NCI-H1436 (cell line): ENCODE measurements at regions not wholly inside any gene's neighbourhood (a gene's known extent, or its start where the extent isn't known, plus 50 kb on each side); places are given as distances from the start of the nearest gene placed in this dataset.
A peak's percentile ranks its signal among the peaks of the same experiment; 100 is the strongest.

Source experiments
- DNase-seq: peaks from one replicate; lab custom pipeline; 2025; lab: John Stamatoyannopoulos, UW

DNA sequence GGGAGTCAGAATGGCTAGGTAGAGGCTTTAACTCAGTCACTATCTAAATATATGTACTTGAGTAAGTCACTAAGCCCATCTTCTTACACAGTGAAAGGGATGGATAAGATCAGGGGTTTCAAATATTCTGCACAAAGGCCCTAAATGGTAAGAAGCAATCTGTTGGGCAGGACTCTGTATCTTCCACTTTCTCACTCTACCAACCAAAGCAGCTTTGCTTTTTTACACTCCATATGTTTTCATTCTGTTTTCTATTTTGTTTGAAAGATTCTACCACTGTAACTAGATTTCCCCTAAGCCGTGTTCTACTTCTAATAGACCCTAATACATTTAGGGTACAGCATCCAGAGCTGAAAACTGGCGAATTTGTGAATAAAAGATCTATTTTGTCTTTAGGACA is 477.5 kb upstream of the NMUR2 start:
- no peak for DNase-seq

GRCh38 chr5:152883066-152883775 is 478.1 kb upstream of the NMUR2 start:
- DNase-seq = peak; percentile 44

GRCh38 chr5:152884006-152884405 is 478.9 kb upstream of the NMUR2 start:
- no peak for DNase-seq

GRCh38 chr5:152900332-152900731 is 495.3 kb upstream of the NMUR2 start:
- no peak for DNase-seq

DNA sequence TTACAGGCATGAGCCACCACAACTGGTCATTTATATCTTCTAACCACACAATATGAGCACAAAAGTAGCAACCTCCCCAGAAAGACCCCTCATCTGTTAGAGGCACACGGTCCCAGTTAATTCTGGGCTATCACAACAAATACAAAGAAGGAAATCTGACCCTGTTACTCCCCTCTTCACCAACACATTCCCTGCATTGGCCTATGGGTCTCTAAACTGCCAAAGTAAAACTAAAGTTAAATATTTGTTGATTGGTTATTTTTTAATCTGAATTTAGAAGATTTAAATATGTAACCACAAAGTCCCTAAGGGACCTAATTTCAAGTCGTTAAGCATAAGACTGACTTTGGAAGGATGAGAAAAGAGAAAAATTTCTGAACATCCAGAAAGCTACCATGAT is 496.7 kb upstream of the NMUR2 start:
- DNase-seq = no peak

- no peak for DNase-seq
Measured at GRCh38 chr5:152905286-152905685, 500.2 kb upstream of the NMUR2 start.

DNA sequence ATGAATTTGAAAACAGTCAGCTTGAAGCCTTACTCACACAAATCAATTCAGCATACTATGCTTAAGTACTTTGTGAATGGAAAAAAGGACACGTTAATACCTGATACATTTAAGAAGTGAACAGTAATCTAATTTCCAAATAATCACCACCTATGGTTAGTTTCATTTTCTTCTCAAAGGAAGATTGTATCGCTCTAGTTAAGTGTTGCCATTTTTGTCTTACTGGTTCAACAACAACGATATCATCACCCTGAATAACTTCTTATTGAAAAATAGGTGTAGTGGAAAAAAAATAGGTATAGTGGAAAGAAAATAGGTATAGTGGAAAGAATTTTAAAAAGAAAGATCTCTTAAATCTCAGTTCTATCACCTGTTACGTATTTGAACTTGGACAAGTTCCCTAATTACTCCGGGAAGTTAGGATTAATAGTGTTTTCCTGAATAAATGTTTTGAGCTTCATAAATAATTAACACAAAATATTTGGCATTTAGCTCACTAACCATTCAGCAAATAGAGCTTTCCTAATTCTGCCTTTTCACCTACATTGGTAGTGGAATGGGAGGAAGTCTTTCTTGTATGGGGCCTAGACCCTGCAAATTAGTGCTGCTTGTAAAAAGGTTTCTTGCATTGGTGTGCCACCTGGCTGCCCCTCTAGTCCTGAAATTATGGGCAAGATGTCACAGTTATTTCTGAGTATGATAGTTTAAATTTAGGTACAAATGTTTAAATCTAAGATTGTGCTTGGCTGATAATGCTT is 502.6 kb upstream of the NMUR2 start:
- no peak for DNase-seq

DNA sequence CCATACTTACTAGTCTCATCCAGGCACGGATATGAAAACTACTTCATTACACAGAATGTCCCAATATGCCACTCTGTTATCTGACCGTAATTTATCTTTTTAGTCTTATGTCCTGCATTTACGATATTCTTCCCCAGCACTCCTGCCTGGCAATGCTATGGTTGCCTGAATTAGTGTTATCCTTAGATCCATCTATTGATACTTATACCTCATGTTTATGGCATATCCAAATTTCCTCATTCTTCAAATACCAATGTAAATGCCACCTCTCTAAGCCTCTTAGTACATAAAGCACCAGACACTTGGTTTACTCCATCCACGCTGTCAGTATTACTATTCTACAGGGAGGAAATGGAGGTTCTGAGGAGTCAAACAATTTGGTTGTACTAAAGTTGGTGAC is 507.8 kb upstream of the NMUR2 start:
- no peak for DNase-seq

GRCh38 chr5:152932621-152933020 is 527.5 kb upstream of the NMUR2 start:
- DNase-seq = no peak

GRCh38 chr5:152933056-152933455 is 528.0 kb upstream of the NMUR2 start:
- no peak for DNase-seq

- no peak for DNase-seq
Measured at GRCh38 chr5:152938630-152939029, 533.6 kb upstream of the NMUR2 start.

- DNase-seq = no peak
Measured at GRCh38 chr5:152942633-152943336, 537.7 kb upstream of the NMUR2 start.

GRCh38 chr5:152953788-152954483 is 536.5 kb upstream of the GRIA1 start:
- no peak for DNase-seq

DNA sequence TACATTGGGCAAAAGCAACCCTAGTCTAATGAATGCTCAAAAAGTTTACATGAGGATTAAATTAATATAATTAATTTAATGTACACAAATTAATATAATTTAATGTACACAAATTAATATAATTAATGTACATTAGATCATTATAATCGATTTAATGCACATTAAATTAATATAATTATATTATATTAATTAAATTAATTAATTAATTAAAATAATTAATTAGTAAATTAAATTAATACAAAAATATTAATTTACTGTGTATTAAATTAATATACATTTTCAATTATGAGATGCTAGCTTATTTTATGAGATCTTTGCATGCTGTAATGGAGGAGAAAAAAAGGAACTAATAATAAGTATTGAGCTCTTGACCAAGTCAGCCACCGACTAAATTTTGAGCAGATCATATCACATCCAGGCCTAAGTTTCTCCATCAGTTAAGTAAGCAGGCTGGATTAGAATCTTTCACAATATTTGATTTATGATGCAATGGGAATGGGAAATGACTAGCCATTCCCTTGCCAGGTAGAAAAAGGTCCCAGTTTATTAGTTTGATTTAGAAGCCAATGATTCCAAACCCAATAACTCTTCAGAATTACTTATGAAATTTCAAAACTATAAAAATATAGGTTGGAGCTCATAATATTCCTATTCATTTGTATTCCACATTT is 533.4 kb upstream of the GRIA1 start:
- no peak for DNase-seq

GRCh38 chr5:152978141-152978835 is 512.2 kb upstream of the GRIA1 start:
- no peak for DNase-seq

DNA sequence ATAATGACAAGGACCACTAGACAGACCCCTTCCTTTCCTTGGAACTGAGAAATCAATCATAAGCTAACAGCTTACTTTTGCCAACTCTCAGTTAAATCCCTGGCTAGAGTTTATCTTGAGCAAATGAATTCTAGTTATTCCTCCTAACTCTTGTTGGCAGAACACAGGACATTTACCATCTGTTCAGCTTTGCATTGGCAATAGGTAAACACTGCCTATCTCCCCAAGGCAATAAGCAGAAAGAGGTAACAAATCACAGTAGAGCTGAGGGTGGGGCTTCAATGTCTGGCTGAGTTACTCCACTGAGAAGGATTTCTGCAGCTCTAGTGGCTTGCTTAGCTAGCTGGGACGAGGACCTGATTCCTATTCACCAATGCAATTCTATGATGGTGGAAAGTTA is 503.3 kb upstream of the GRIA1 start:
- DNase-seq = no peak

GRCh38 chr5:152990217-152990616 is 500.3 kb upstream of the GRIA1 start:
- no peak for DNase-seq

- peak; percentile 0 for DNase-seq
Measured at GRCh38 chr5:152990649-152991048, 499.8 kb upstream of the GRIA1 start.

GRCh38 chr5:152994033-152994680 is 496.3 kb upstream of the GRIA1 start:
- DNase-seq = no peak

GRCh38 chr5:152995214-152995725 is 495.2 kb upstream of the GRIA1 start:
- no peak for DNase-seq
